Hematopoietic multipotent progenitor cell (in vitro differentiated cells): ENCODE measurements at regions not wholly inside any gene's neighbourhood (a gene's known extent, or its start where the extent isn't known, plus 50 kb on each side); places are given as distances from the start of the nearest gene placed in this dataset.

Experiments used
- DNase-seq, 3 donors: peaks; one replicate each; pipeline ENCODE4 v3.0.0-alpha.2; 2011 to 2015; ENCODE audit warnings: low read depth in 2 of 3, low spot score in 2 of 3

DNA sequence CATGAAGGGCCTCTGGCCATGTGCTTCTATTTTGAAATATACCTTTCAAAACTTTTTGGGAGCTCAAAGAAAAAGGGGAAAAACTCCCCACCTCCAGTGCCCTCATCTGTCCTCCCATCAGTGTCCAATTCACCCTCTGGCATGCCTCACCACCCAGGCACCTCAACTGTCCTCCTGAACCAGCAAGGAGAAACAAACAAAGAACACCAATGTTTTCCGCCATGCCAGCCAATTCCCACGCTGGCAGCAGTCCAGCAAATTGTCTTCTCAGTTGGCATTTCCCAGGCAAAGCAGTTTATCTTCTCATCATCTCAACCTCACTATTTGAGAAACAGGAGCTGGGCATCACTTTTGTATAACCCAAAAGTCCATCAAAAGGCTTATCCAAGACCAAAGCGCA is 496.9 kb downstream of the SOX6 start:
- DNase-seq = no peak

DNA sequence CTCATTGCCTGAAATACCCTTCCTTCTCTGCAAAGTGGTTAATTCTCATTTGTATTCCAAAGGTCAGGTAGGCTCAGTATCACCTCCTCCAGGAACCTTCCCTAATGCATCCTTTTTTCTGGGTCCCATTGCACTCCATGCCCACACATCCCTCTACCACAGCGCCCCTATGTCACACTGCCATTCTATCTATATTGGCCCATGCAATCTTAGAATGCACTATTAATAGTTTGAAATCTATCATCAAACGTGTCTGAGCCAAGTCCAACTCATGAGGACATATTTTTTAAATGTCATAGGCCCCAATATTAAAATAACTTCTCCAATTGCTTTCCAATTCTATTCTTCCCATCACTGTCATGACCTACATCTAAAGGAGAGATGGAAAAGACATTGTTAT is 495.1 kb downstream of the SOX6 start:
- no peak for DNase-seq

DNA sequence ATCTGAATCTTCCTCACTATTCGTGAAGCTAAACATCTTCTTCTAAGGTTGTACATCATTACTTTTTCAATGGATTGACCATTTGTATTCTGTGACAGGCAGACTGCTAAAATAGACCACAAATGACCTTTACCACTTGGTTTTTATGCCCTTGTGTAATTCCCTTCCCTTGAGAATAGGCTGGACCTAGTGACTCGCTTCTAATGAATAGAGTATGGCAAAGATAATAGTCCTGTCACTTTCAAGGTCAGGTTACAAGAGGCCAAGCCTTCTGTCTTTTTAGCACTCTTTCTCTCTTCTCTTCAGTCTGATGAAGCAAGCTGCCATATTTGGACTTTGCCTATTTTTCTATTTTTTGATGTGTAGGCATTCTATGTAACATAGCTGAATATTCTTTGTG is 492.9 kb downstream of the SOX6 start:
- no peak for DNase-seq

GRCh38 chr11:15864026-15864805 is 492.1 kb downstream of the SOX6 start:
- DNase-seq = no peak

DNA sequence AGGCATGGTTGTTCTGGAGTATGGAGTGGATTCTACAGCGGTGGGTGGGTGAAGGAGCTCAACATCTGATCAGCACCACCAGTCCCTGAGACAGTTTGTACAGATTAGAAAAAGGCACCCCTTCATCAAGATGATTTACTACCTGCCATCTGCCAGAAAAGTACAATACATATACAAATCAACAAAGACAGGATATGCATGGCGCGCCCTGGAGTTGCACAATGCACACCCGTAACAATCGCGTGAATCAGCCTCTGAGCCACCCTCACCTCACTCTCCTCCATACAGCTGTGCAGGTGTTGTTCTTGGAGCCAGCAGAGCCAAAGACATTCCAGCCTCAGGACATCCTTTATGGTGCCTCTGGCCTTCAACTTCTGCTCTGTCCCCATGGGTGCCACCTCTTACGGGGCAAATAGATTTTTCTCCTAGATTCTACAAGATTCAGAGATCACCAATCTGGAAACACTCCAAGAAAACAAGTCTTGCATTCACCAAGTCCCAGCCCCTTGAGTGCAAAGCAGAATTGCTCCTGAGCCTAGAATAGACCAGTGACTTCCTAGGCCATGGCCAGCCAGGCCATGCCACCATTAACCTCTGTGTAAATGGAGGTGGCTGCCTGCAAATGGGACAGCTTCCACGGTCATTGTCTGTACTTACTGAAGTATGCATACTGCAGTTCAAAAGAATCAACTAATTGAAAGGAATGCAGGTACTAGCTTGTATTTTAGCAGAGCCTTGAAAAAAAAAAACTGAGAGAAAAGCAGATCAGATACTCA is 490.9 kb downstream of the SOX6 start:
- DNase-seq = no peak

DNA sequence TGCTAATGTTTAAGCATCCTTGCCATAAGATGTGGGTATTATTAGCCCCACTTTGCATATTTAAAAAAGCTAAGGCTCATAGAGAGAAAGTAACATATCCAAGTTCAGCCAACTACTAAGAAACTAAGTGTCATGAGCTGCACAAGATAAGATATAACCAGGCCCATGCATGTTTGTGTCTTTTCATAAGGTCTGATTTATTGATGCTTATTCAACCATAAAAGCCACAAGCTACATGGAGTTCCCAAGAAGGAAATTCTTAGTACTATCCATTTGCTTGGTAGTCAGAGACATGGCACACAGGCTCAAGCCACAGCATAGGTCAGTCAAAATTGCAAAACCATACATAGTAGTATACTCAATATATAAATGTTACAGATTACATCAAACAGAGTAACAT is 488.5 kb downstream of the SOX6 start:
- DNase-seq = no peak

DNA sequence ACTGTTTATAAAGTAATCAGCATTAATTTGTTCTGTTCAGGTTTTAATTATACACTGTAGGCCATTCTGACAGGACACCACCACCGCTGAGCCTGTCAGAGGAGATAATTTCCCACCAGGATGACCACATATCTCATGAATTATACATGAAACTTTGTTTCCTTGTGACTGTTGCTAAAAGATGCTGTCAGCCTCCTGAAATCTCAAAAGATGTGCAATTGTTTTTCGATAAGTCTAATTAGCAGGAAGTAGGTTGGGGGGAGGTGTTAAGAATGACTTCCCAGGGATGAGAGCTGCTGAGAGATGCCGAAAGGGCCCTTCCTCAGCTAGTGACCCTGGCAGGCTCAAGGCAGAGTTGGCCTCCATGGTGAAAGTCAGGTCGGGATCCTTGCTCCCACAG is 485.4 kb downstream of the SOX6 start:
- DNase-seq = no peak

GRCh38 chr11:15871904-15872626 is 484.3 kb downstream of the SOX6 start:
- no peak for DNase-seq

- no peak for DNase-seq
Observed at GRCh38 chr11:15873501-15873900, 482.8 kb downstream of the SOX6 start.

GRCh38 chr11:15874704-15875103 is 481.6 kb downstream of the SOX6 start:
- no peak for DNase-seq

DNA sequence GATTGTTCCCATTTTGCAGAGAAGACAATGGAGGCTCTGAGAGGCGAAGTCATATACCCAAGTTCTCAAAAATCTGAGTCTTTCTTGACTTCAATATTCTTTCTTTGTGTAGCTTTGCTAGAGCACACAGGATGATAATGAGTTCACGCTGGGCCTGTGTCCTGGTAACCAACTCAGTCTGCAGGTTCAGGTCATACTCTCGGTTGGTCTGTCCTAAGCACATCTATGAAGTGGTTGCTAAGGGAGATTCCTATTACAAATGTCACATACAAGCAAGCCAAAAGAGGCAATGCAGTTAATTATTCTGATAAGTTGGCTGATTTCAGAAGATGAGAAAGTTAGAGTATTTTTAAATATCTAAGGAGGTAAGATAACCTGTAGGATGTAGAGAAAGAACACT is 481.0 kb downstream of the SOX6 start:
- no peak for DNase-seq

- DNase-seq = no peak
Observed at GRCh38 chr11:15875943-15876342, 480.4 kb downstream of the SOX6 start.

- no peak for DNase-seq
Observed at GRCh38 chr11:15878756-15879155, 477.6 kb downstream of the SOX6 start.

DNA sequence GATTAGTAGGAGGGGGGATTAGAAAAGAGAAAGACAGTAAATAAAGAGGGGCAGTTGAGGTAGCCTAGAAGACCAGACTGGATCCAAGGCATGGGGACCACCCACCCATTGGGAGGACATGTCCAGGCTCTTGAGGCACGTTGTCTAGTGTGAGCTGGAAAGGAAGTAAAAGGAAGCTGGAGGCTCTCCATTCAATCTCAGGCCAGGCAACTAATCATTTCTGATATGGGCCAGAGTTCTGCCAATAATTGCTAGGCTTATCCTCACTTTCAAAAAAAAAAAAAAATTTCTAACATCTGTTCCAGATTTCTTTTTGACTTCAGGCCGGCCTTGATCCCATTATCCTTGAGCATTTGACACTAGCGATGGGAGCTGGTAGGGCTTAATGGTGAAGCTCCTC is 476.1 kb downstream of the SOX6 start:
- DNase-seq = no peak

- DNase-seq = no peak
Observed at GRCh38 chr11:15882876-15883454, 473.4 kb downstream of the SOX6 start.

GRCh38 chr11:15883455-15883920 is 472.9 kb downstream of the SOX6 start:
- DNase-seq = no peak

DNA sequence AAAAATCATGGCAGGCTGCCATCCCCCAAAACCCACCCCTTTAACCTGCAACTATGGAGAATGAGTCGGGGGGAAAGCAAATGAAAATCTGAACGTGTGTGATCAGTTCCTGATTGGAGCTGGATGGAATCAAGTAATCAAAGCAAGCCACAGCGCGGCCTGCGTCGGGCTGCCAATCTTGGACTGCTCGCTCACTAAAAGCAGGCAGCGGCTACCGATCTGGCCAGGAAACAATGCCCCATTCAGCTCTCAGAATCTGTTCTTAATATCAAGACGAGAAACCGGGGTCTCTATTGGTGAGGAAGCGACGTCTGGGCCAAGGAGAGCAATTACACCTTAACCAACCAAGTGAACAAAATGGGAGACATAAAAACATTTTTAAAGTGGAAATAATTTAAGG is 472.2 kb downstream of the SOX6 start:
- DNase-seq = no peak

GRCh38 chr11:15884777-15885540 is 471.4 kb downstream of the SOX6 start:
- DNase-seq = no peak

GRCh38 chr11:15885854-15886253 is 470.5 kb downstream of the SOX6 start:
- no peak for DNase-seq

GRCh38 chr11:15886299-15886698 is 470.0 kb downstream of the SOX6 start:
- DNase-seq = no peak
